Mesodermal cell (in vitro differentiated cells): ENCODE measurements at regions not wholly inside any gene's neighbourhood (a gene's known extent, or its start where the extent isn't known, plus 50 kb on each side); places are given as distances from the start of the nearest gene placed in this dataset.
"Not testable (repeated sequence)": the region's sequence is repeated elsewhere in the genome, so short reads cannot be mapped to it uniquely, and the experiment has no call there.

Experiments
- H3K27ac ChIP-seq: 2 replicates; pipeline ENCODE4 v1.7.0; 2013; ENCODE audit warnings: mild to moderate bottlenecking, low read depth, low read length, moderate library complexity; ENCODE audit not compliant: severe bottlenecking
- H3K36me3 ChIP-seq: 2 replicates; pipeline ENCODE4 v1.7.1; 2013; ENCODE audit warnings: mild to moderate bottlenecking, low read length, moderate library complexity; ENCODE audit not compliant: control insufficient read depth, insufficient read depth
- H3K4me1 ChIP-seq: one replicate; pipeline ENCODE4 v1.7.1; 2013; ENCODE audit warnings: mild to moderate bottlenecking, low read length; ENCODE audit not compliant: insufficient read depth, control insufficient read depth, poor library complexity, severe bottlenecking
- H3K4me3 ChIP-seq: 2 replicates; pipeline ENCODE4 v1.7.0; 2013; ENCODE audit warnings: low read length, control low read depth, mild to moderate bottlenecking; ENCODE audit not compliant: insufficient read depth, poor library complexity, severe bottlenecking; ENCODE audit errors: extremely low read depth
- H3K9me3 ChIP-seq: 2 replicates; pipeline ENCODE4 v1.7.1; 2013; ENCODE audit warnings: mild to moderate bottlenecking, low read length, moderate library complexity; ENCODE audit not compliant: control insufficient read depth
- WGBS, 2 experiments: methylation state at CpG; one replicate each; pipeline ENCODE4 v1.1.5; 2013; ENCODE audit warnings: missing lambda C conversion rate in 2 of 2; ENCODE audit not compliant: insufficient coverage in 2 of 2; 5-methylcytosine and 5-hydroxymethylcytosine counted together

- H3K27ac ChIP-seq: no peak overlapping the region
- H3K4me3 ChIP-seq: no peak overlapping the region
- peaks cover 6% of the 10 kb centered on the region for H3K9me3 ChIP-seq
- no peaks in the 10 kb centered on the region for H3K36me3 ChIP-seq
- H3K4me1 ChIP-seq: no peaks in the 10 kb centered on the region
- 100% methylated on average over 1 of the region's 1 CpG; no CpG with 5 or more reads in 1 of the 2 experiments for WGBS, 2 experiments
These were observed 438.9 kb downstream of the NAV3 start for GRCh38 chr12:78269620-78270019.

- H3K9me3 ChIP-seq: peaks cover 10% of the 10 kb centered on the region
- H3K4me1 ChIP-seq: no peaks in the 10 kb centered on the region
- no peaks in the 10 kb centered on the region for H3K36me3 ChIP-seq
- no peak overlapping the region for H3K4me3 ChIP-seq
- no CpG with 5 or more reads among the region's 3 CpGs for WGBS, 2 experiments
- H3K27ac ChIP-seq: no peak overlapping the region
These were observed 440.9 kb downstream of the NAV3 start for GRCh38 chr12:78271546-78271945.

- no peak overlapping the region for H3K27ac ChIP-seq
- no peaks in the 10 kb centered on the region for H3K4me1 ChIP-seq
- no peak overlapping the region for H3K4me3 ChIP-seq
- no peaks in the 10 kb centered on the region for H3K36me3 ChIP-seq
- 80% methylated on average over 1 of the region's 2 CpGs; no CpG with 5 or more reads in 1 of the 2 experiments for WGBS, 2 experiments
- H3K9me3 ChIP-seq: peaks cover 19% of the 10 kb centered on the region
These were observed 445.2 kb downstream of the NAV3 start for GRCh38 chr12:78275886-78276285.

GRCh38 chr12:78278706-78279190 is 448.1 kb downstream of the NAV3 start:
- Histone ChIP-seq H3K9me3 (peaks cover 12% of the 10 kb centered on the region), H3K27ac (no peak overlapping the region), H3K4me1 (no peaks in the 10 kb centered on the region), H3K36me3 (no peaks in the 10 kb centered on the region), H3K4me3 (no peak overlapping the region)
- WGBS, 2 experiments: 70% methylated on average over 2 of the region's 2 CpGs; no CpG with 5 or more reads in 1 of the 2 experiments

GRCh38 chr12:78279567-78279966 is 448.9 kb downstream of the NAV3 start:
- Histone ChIP-seq H3K36me3 (no peaks in the 10 kb centered on the region), H3K9me3 (peaks cover 12% of the 10 kb centered on the region), H3K27ac (no peak overlapping the region), H3K4me3 (no peak overlapping the region), H3K4me1 (no peaks in the 10 kb centered on the region)
- 80 to 89% methylated on average over 5 of the region's 5 CpGs for WGBS, 2 experiments

GRCh38 chr12:78281102-78281501 is 450.4 kb downstream of the NAV3 start:
- H3K4me1 ChIP-seq, H3K9me3 ChIP-seq, H3K27ac ChIP-seq, H3K36me3 ChIP-seq, H3K4me3 ChIP-seq: not testable (repeated sequence)
- WGBS, 2 experiments: 83 to 86% methylated on average over 1 of the region's 2 CpGs

GRCh38 chr12:78284417-78284816 is 453.7 kb downstream of the NAV3 start:
- Histone ChIP-seq H3K4me1 (no peaks in the 10 kb centered on the region), H3K36me3 (no peaks in the 10 kb centered on the region), H3K4me3 (no peak overlapping the region), H3K9me3 (no peaks in the 10 kb centered on the region), H3K27ac (no peak overlapping the region)
- WGBS, 2 experiments: no CpG with 5 or more reads among the region's 1 CpG

GRCh38 chr12:78290606-78291345 is 460.1 kb downstream of the NAV3 start:
- WGBS, 2 experiments: 96 to 100% methylated on average over 2 to 3 of the region's 5 CpGs
- H3K36me3 ChIP-seq: no peaks in the 10 kb centered on the region
- no peak overlapping the region for H3K27ac ChIP-seq

GRCh38 chr12:78293059-78293686 is 462.5 kb downstream of the NAV3 start:
- Histone ChIP-seq H3K4me1 (no peaks in the 10 kb centered on the region), H3K9me3 (no peaks in the 10 kb centered on the region), H3K4me3 (no peak overlapping the region), H3K36me3 (no peaks in the 10 kb centered on the region), H3K27ac (no peak overlapping the region)
- WGBS, 2 experiments: no CpG with 5 or more reads among the region's 1 CpG

More at GRCh38 chr12:78290606-78291345, 460.1 kb downstream of the NAV3 start:
- no peak overlapping the region for H3K4me3 ChIP-seq
- H3K4me1 ChIP-seq: no peaks in the 10 kb centered on the region
- no peaks in the 10 kb centered on the region for H3K9me3 ChIP-seq

GRCh38 chr12:78301282-78301681 is 470.6 kb downstream of the NAV3 start:
- H3K27ac ChIP-seq, H3K36me3 ChIP-seq, H3K4me1 ChIP-seq, H3K4me3 ChIP-seq, H3K9me3 ChIP-seq: not testable (repeated sequence)
- 81 to 93% methylated on average over 3 of the region's 5 CpGs for WGBS, 2 experiments

GRCh38 chr12:78305808-78306207 is 475.1 kb downstream of the NAV3 start:
- Histone ChIP-seq H3K27ac (no peak overlapping the region), H3K9me3 (no peaks in the 10 kb centered on the region)
- no CpG with 5 or more reads among the region's 1 CpG for WGBS, 2 experiments

More at GRCh38 chr12:78305808-78306207, 475.1 kb downstream of the NAV3 start:
- Histone ChIP-seq H3K36me3 (no peaks in the 10 kb centered on the region), H3K4me3 (no peak overlapping the region), H3K4me1 (no peaks in the 10 kb centered on the region)
